Breast epithelium (tissue), 3 donors: ENCODE measurements at regions not wholly inside any gene's neighbourhood (a gene's known extent, or its start where the extent isn't known, plus 50 kb on each side); places are given as distances from the start of the nearest gene placed in this dataset.

Experiments
- CTCF ChIP-seq, 3 donors: fragments of 450-650 bp; IDR thresholded peaks; one replicate each; pipeline ENCODE4 v1.5.1; 2016 to 2017; ENCODE audit warnings: antibody characterized with exemption in 3 of 3, mild to moderate bottlenecking in 3 of 3, moderate library complexity in 3 of 3
- POLR2AphosphoS5 ChIP-seq, 3 donors: sonication (generic); formaldehyde crosslinking; IDR thresholded peaks; one replicate each; pipeline ENCODE4 v1.6.1; 2017; ENCODE audit warnings: antibody characterized with exemption in 3 of 3

- TF ChIP-seq CTCF (IDR thresholded peaks at IDR 0.05) (no peak), POLR2AphosphoS5 (IDR thresholded peaks at IDR 0.05) (no peak)
Measured at GRCh38 chr14:61977217-61977616, 215.0 kb downstream of the SNAPC1 start.
